ENCODE measurements at regions not wholly inside any gene's neighbourhood (a gene's known extent, or its start where the extent isn't known, plus 50 kb on each side); places are given as distances from the start of the nearest gene placed in this dataset.
"Not testable (repeated sequence)": the region's sequence is repeated elsewhere in the genome, so short reads cannot be mapped to it uniquely, and the experiment has no call there.

- DNase-seq = no peak
These were observed 576.9 kb upstream of the NECTIN3 start for GRCh38 chr3:110494728-110495127.

GRCh38 chr3:110495201-110495927 lies 576.3 kb upstream of the NECTIN3 start:
- DNase-seq = no peak

GRCh38 chr3:110504401-110504800 lies 567.2 kb upstream of the NECTIN3 start:
- DNase-seq = no peak

- DNase-seq = no peak
These were observed 566.7 kb upstream of the NECTIN3 start for GRCh38 chr3:110504901-110505300.

- no peak for DNase-seq
These were observed 564.7 kb upstream of the NECTIN3 start for GRCh38 chr3:110506890-110507289.

- DNase-seq = not testable (repeated sequence)
These were observed 564.0 kb upstream of the NECTIN3 start for GRCh38 chr3:110507570-110507969.

GRCh38 chr3:110512961-110513360 lies 558.7 kb upstream of the NECTIN3 start:
- DNase-seq = no peak

GRCh38 chr3:110518031-110518430 lies 553.6 kb upstream of the NECTIN3 start:
- no peak for DNase-seq

- no peak for DNase-seq
These were observed 552.5 kb upstream of the NECTIN3 start for GRCh38 chr3:110519071-110519470.

- no peak for DNase-seq
These were observed 550.6 kb upstream of the NECTIN3 start for GRCh38 chr3:110521019-110521418.

GRCh38 chr3:110525558-110526064 lies 546.0 kb upstream of the NECTIN3 start:
- DNase-seq = not testable (repeated sequence)

- no peak for DNase-seq
These were observed 544.6 kb upstream of the NECTIN3 start for GRCh38 chr3:110526777-110527727.

- DNase-seq = no peak
These were observed 543.1 kb upstream of the NECTIN3 start for GRCh38 chr3:110528305-110529121.

GRCh38 chr3:110530902-110531301 lies 540.7 kb upstream of the NECTIN3 start:
- no peak for DNase-seq

GRCh38 chr3:110533089-110533488 lies 538.5 kb upstream of the NECTIN3 start:
- DNase-seq = no peak

- DNase-seq = no peak
These were observed 529.0 kb upstream of the NECTIN3 start for GRCh38 chr3:110542552-110543150.

GRCh38 chr3:110544730-110545129 lies 526.9 kb upstream of the NECTIN3 start:
- DNase-seq = no peak

GRCh38 chr3:110550511-110550910 lies 521.1 kb upstream of the NECTIN3 start:
- no peak for DNase-seq

- DNase-seq = no peak
These were observed 509.0 kb upstream of the NECTIN3 start for GRCh38 chr3:110562621-110563020.

GRCh38 chr3:110564674-110565073 lies 506.9 kb upstream of the NECTIN3 start:
- no peak for DNase-seq

- DNase-seq = no peak
These were observed 504.6 kb upstream of the NECTIN3 start for GRCh38 chr3:110567029-110567428.

- DNase-seq = no peak
These were observed 503.4 kb upstream of the NECTIN3 start for GRCh38 chr3:110568246-110568645.
